ENCODE measurements at regions not wholly inside any gene's neighbourhood (a gene's known extent, or its start where the extent isn't known, plus 50 kb on each side); places are given as distances from the start of the nearest gene placed in this dataset.
"Not testable (repeated sequence)": the region's sequence is repeated elsewhere in the genome, so short reads cannot be mapped to it uniquely, and the experiment has no call there.

GRCh38 chr18:76275727-76276313, 219.2 kb downstream of the ZNF516 start:
- Histone ChIP-seq H3K36me3 (no peaks in the 10 kb centered on the region), H3K4me1 (no peaks in the 10 kb centered on the region), H3K27ac (no peak overlapping the region), H3K9me3 (no peaks in the 10 kb centered on the region), H3K27me3 (no peaks in the 10 kb centered on the region), H3K4me3 (no peak overlapping the region)
- peak in 1 of 2 donors; percentile 54 for DNase-seq (ENCODE audit: extremely low spot score in 2 of 2)
- intact Hi-C loops (cut with DNase I), result no loop called here
- TF ChIP-seq CTCF (IDR thresholded peaks at IDR 0.05) (no peak), POLR2A (IDR thresholded peaks at IDR 0.05) (no peak), POLR2AphosphoS5 (IDR thresholded peaks at IDR 0.05; ENCODE audit: insufficient read depth in 1 of 2, low read depth in 1 of 2) (no peak)

GRCh38 chr18:76274468-76275289, 220.4 kb downstream of the ZNF516 start:
- intact Hi-C loops (cut with DNase I), result no loop called here
- no peak overlapping the region for H3K27ac ChIP-seq
- no peaks in the 10 kb centered on the region for H3K27me3 ChIP-seq
- H3K9me3 ChIP-seq, result no peaks in the 10 kb centered on the region
- no peak overlapping the region for H3K4me3 ChIP-seq
- TF ChIP-seq POLR2AphosphoS5 (IDR thresholded peaks at IDR 0.05; ENCODE audit: insufficient read depth in 1 of 2, low read depth in 1 of 2), result no peak
- no peak for TF ChIP-seq POLR2A (IDR thresholded peaks at IDR 0.05)
- TF ChIP-seq CTCF (IDR thresholded peaks at IDR 0.05), result no peak
- peak in 1 of 2 donors; percentile 77 for DNase-seq (ENCODE audit: extremely low spot score in 2 of 2)
- H3K4me1 ChIP-seq, result no peaks in the 10 kb centered on the region
- H3K36me3 ChIP-seq, result no peaks in the 10 kb centered on the region

- no peak for DNase-seq (ENCODE audit: extremely low spot score in 2 of 2)
- TF ChIP-seq POLR2A (IDR thresholded peaks at IDR 0.05), result no peak
- TF ChIP-seq POLR2AphosphoS5 (IDR thresholded peaks at IDR 0.05; ENCODE audit: insufficient read depth in 1 of 2, low read depth in 1 of 2), result no peak
- TF ChIP-seq CTCF (IDR thresholded peaks at IDR 0.05), result no peak
- H3K4me1 ChIP-seq, result no peaks in the 10 kb centered on the region
- no peaks in the 10 kb centered on the region for H3K36me3 ChIP-seq
- no peaks in the 10 kb centered on the region for H3K27me3 ChIP-seq
- no peak overlapping the region for H3K4me3 ChIP-seq
- intact Hi-C loops (cut with DNase I), result no loop called here
- no peaks in the 10 kb centered on the region for H3K9me3 ChIP-seq
- no peak overlapping the region for H3K27ac ChIP-seq
Measured at GRCh38 chr18:76273956-76274355, 221.1 kb downstream of the ZNF516 start.

GRCh38 chr18:76273036-76273545, 222.0 kb downstream of the ZNF516 start:
- intact Hi-C loops (cut with DNase I), result no loop called here
- Histone ChIP-seq H3K4me1 (no peaks in the 10 kb centered on the region), H3K27me3 (no peaks in the 10 kb centered on the region), H3K27ac (no peak overlapping the region), H3K4me3 (no peak overlapping the region), H3K36me3 (no peaks in the 10 kb centered on the region), H3K9me3 (no peaks in the 10 kb centered on the region)
- peak in 1 of 2 donors; percentile 75 for DNase-seq (ENCODE audit: extremely low spot score in 2 of 2)
- TF ChIP-seq POLR2AphosphoS5 (IDR thresholded peaks at IDR 0.05; ENCODE audit: insufficient read depth in 1 of 2, low read depth in 1 of 2), result no peak

GRCh38 chr18:76267423-76267822, 227.6 kb downstream of the ZNF516 start:
- H3K9me3 ChIP-seq; intact Hi-C loops (cut with DNase I); DNase-seq (ENCODE audit: extremely low spot score in 2 of 2); H3K36me3 ChIP-seq; H3K4me3 ChIP-seq; H3K27me3 ChIP-seq: not testable (repeated sequence)
- peaks cover 23% of the 10 kb centered on the region for H3K4me1 ChIP-seq
- peak overlapping the region; percentile 83 for H3K27ac ChIP-seq
